MCF 10A (cell line): ENCODE measurements at regions not wholly inside any gene's neighbourhood (a gene's known extent, or its start where the extent isn't known, plus 50 kb on each side); places are given as distances from the start of the nearest gene placed in this dataset.

Experiments used
- BruUV-seq: library from RNA; stranded (reverse); fragments of 400-500 nt; replicated peaks from 2 replicates; lab custom pipeline; 2021; lab: Mats Ljungman, UMichigan
- CTCF ChIA-PET: fragments of 300-600 bp; sonication (Branson Sonifier 250); formaldehyde crosslinking; extraction: SDS; loops from one replicate; lab custom pipeline; 2021; ENCODE audit warnings: antibody characterized with exemption, inconsistent platforms; lab: Yijun Ruan, JAX
- POLR2A ChIA-PET: fragments of 300-600, 350-650 bp; sonication (Branson Sonifier 250); formaldehyde crosslinking; extraction: SDS; loops from one replicate; lab custom pipeline; 2020; ENCODE audit warnings: antibody characterized with exemption, inconsistent platforms; lab: Yijun Ruan, JAX
- DNase-seq: peaks from one replicate; pipeline ENCODE4 v3.0.0-alpha.2; 2018; ENCODE audit not compliant: unreplicated experiment
- H3K27ac Mint-ChIP-seq: one replicate; pipeline ENCODE4 v1.8.0; 2022; ENCODE audit warnings: mild to moderate bottlenecking, low read depth, mixed read lengths; ENCODE audit not compliant: unreplicated experiment
- H3K27me3 Mint-ChIP-seq: one replicate; pipeline ENCODE4 v1.8.0; 2022; ENCODE audit warnings: mixed read lengths; ENCODE audit not compliant: insufficient read depth, unreplicated experiment
- H3K36me3 Mint-ChIP-seq: one replicate; pipeline ENCODE4 v1.8.0; 2022; ENCODE audit warnings: mild to moderate bottlenecking, moderate library complexity, mixed read lengths; ENCODE audit not compliant: insufficient read depth, unreplicated experiment
- H3K4me1 Mint-ChIP-seq: one replicate; pipeline ENCODE4 v1.8.0; 2022; ENCODE audit warnings: mixed read lengths; ENCODE audit not compliant: insufficient read depth, unreplicated experiment
- H3K4me3 Mint-ChIP-seq: one replicate; pipeline ENCODE4 v1.8.0; 2022; ENCODE audit warnings: mild to moderate bottlenecking, moderate library complexity, mixed read lengths; ENCODE audit not compliant: unreplicated experiment
- H3K9me3 Mint-ChIP-seq: one replicate; pipeline ENCODE4 v1.8.0; 2022; ENCODE audit warnings: mixed read lengths; ENCODE audit not compliant: unreplicated experiment
- CTCF ChIP-seq: fragments of 200-600 bp; IDR thresholded peaks from one replicate; pipeline ENCODE4 v1.8.0; 2022; ENCODE audit warnings: antibody characterized with exemption, mild to moderate bottlenecking; ENCODE audit not compliant: unreplicated experiment
- intact Hi-C: fragments of 100-400 bp; cut with micrococcal nuclease; formaldehyde crosslinking; loops from 2 replicates; pipeline ENCODE4 v1.14.1; 2022

GRCh38 chr12:123097561-123098084 lies 53.3 kb downstream of the PITPNM2 start:
- TF ChIP-seq CTCF = no peak
- Mint-ChIP-seq H3K27me3 (no peaks in the 10 kb centered on the region), H3K27ac (no peak overlapping the region), H3K4me1 (peaks cover 9% of the 10 kb centered on the region), H3K9me3 (no peaks in the 10 kb centered on the region), H3K4me3 (no peak overlapping the region), H3K36me3 (no peaks in the 10 kb centered on the region)
- POLR2A ChIA-PET = no interaction called here
- no peak for DNase-seq
- no TSS peak for BruUV-seq
- CTCF ChIA-PET = no interaction called here
- intact Hi-C loops = no loop called here

- Mint-ChIP-seq H3K27ac (no peak overlapping the region), H3K4me3 (no peak overlapping the region), H3K4me1 (peaks cover 9% of the 10 kb centered on the region), H3K9me3 (no peaks in the 10 kb centered on the region), H3K36me3 (no peaks in the 10 kb centered on the region), H3K27me3 (no peaks in the 10 kb centered on the region)
- TF ChIP-seq CTCF = no peak
- intact Hi-C loops = no loop called here
- BruUV-seq = no TSS peak
- CTCF ChIA-PET = interaction anchor here (1.0 kb wide), 1 partner anchor 54 kb away, joined by 3 read pairs; no protein-coding TSS in a partner anchor
- no peak for DNase-seq
- POLR2A ChIA-PET = no interaction called here
Observed at GRCh38 chr12:123096741-123097140, 54.1 kb downstream of the PITPNM2 start.

- Mint-ChIP-seq H3K4me1 (peaks cover 9% of the 10 kb centered on the region), H3K27me3 (no peaks in the 10 kb centered on the region), H3K9me3 (no peaks in the 10 kb centered on the region), H3K4me3 (no peak overlapping the region), H3K27ac (no peak overlapping the region), H3K36me3 (no peaks in the 10 kb centered on the region)
- intact Hi-C loops = no loop called here
- POLR2A ChIA-PET = no interaction called here
- BruUV-seq = no TSS peak
- TF ChIP-seq CTCF = no peak
- no peak for DNase-seq
- CTCF ChIA-PET = interaction anchor here (0.5 to 1.0 kb wide), 3 partner anchors 14 to 55 kb away, joined by 3 read pairs; no protein-coding TSS in a partner anchor
Observed at GRCh38 chr12:123096182-123096581, 54.7 kb downstream of the PITPNM2 start.

GRCh38 chr12:123095078-123095881 lies 55.6 kb downstream of the PITPNM2 start:
- ChIA-PET CTCF (interaction anchor here (0.5 to 1.0 kb wide), 3 partner anchors 13 to 179 kb away, joined by 3 read pairs; no protein-coding TSS in a partner anchor), POLR2A (interaction anchor here (1.2 kb wide), 1 partner anchor 33 kb away, joined by 3 read pairs; no protein-coding TSS in a partner anchor)
- no peak overlapping the region for H3K4me3 Mint-ChIP-seq
- TF ChIP-seq CTCF = no peak
- intact Hi-C loops = no loop called here
- no peaks in the 10 kb centered on the region for H3K27me3 Mint-ChIP-seq
- no peaks in the 10 kb centered on the region for H3K9me3 Mint-ChIP-seq
- BruUV-seq = no TSS peak
- no peak for DNase-seq
- H3K27ac Mint-ChIP-seq = no peak overlapping the region
- H3K4me1 Mint-ChIP-seq = peaks cover 9% of the 10 kb centered on the region
- H3K36me3 Mint-ChIP-seq = no peaks in the 10 kb centered on the region
